ENCODE measurements at regions not wholly inside any gene's neighbourhood (a gene's known extent, or its start where the extent isn't known, plus 50 kb on each side); places are given as distances from the start of the nearest gene placed in this dataset.

- H3K27ac ChIP-seq (ENCODE audit: low read depth, low read length): no peak overlapping the region
- CTCF ChIA-PET: no interaction called here
- H3K4me3 ChIP-seq (ENCODE audit: low read depth, low read length): no peak overlapping the region
- POLR2A ChIA-PET: no interaction called here
- H3K27me3 ChIP-seq (ENCODE audit: control insufficient read depth, insufficient read depth, low read length): no peaks in the 10 kb centered on the region
- TF ChIP-seq, protein P1, sequence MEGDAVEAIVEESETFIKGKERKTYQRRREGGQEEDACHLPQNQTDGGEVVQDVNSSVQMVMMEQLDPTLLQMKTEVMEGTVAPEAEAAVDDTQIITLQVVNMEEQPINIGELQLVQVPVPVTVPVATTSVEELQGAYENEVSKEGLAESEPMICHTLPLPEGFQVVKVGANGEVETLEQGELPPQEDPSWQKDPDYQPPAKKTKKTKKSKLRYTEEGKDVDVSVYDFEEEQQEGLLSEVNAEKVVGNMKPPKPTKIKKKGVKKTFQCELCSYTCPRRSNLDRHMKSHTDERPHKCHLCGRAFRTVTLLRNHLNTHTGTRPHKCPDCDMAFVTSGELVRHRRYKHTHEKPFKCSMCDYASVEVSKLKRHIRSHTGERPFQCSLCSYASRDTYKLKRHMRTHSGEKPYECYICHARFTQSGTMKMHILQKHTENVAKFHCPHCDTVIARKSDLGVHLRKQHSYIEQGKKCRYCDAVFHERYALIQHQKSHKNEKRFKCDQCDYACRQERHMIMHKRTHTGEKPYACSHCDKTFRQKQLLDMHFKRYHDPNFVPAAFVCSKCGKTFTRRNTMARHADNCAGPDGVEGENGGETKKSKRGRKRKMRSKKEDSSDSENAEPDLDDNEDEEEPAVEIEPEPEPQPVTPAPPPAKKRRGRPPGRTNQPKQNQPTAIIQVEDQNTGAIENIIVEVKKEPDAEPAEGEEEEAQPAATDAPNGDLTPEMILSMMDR (IDR thresholded peaks at IDR 0.05; ENCODE audit: low read depth, low read length): no peak
- no peak for DNase-seq (ENCODE audit: low read depth, low spot score)
- H3K9me3 ChIP-seq (ENCODE audit: control insufficient read depth, insufficient read depth, low read length): no peaks in the 10 kb centered on the region
Observed at GRCh38 chr6:74320074-74320473, 624.1 kb downstream of the CD109 start.

DNA sequence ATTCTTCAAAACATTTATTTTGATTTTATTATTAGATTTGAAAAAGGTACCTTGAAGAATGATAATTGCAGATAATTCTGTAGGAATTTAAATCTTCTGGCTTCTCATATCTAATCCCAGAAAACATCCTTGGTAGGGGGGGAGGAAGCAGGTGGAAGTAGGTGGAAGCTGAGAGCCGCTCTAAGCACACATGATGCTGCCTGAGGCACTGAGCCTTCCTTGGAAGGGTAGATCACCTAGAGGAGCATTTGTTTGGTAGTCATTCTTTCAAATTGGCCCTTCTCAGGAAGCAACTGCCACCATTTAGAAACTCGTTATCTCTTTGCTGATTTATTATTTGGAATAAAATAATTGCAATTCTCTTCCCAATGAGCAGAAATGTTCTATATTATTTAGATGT lies 623.3 kb downstream of the CD109 start:
- TF ChIP-seq, protein P1 (IDR thresholded peaks at IDR 0.05; ENCODE audit: low read depth, low read length): no peak
- no peak overlapping the region for H3K4me3 ChIP-seq (ENCODE audit: low read depth, low read length)
- H3K27me3 ChIP-seq (ENCODE audit: control insufficient read depth, insufficient read depth, low read length): no peaks in the 10 kb centered on the region
- DNase-seq (ENCODE audit: low read depth, low spot score): no peak
- ChIA-PET POLR2A (no interaction called here), CTCF (interaction anchor here (0.6 to 1.4 kb wide), 2 partner anchors 45 to 889 kb away, joined by 3 to 5 read pairs; no protein-coding TSS in a partner anchor)
- no peak overlapping the region for H3K27ac ChIP-seq (ENCODE audit: low read depth, low read length)
- no peaks in the 10 kb centered on the region for H3K9me3 ChIP-seq (ENCODE audit: control insufficient read depth, insufficient read depth, low read length)

DNA sequence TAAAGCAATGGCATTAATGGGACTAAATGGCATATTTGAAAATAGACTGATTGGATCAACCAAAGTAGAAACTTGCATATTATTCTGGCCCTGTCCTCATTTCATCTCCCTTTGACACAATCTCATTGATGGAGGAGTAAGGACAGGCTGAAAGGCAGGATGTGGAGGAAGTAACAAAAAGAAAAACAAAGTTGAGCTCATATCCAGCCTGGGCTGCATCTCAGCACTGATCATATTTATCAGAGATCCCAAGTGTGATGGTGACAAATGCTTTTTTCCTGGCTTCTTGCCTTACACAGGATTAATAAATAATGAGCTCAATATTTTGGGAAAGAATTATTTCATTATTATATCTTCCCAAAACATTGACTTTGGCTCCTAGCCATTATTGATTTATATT lies 622.7 kb downstream of the CD109 start:
- POLR2A ChIA-PET: no interaction called here
- TF ChIP-seq, protein P1 (IDR thresholded peaks at IDR 0.05; ENCODE audit: low read depth, low read length): no peak
- Histone ChIP-seq H3K4me3 (ENCODE audit: low read depth, low read length) (no peak overlapping the region), H3K9me3 (ENCODE audit: control insufficient read depth, insufficient read depth, low read length) (no peaks in the 10 kb centered on the region), H3K27ac (ENCODE audit: low read depth, low read length) (no peak overlapping the region), H3K27me3 (ENCODE audit: control insufficient read depth, insufficient read depth, low read length) (no peaks in the 10 kb centered on the region)
- DNase-seq (ENCODE audit: low read depth, low spot score): no peak
- CTCF ChIA-PET: interaction anchor here (1.4 kb wide), 1 partner anchor 890 kb away, joined by 5 read pairs; no protein-coding TSS in a partner anchor

DNA sequence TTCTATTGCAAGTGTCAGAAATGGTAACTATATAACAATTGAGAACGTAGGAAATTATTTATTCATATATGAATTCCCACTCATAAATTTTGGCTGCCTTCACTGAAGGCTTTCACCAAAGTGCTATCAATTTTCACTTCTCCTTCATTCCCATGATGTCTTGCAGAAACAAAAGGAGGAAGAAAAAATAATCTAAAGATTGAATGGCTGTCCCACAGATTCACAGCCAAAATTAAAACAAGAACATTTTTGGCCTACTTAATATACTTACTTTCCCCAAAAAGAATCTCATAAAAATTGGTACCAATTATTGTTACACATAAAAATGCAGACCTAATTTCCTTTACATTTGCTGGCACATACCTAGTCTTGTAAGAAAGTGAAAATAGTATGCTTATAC lies 616.1 kb downstream of the CD109 start:
- H3K27me3 ChIP-seq (ENCODE audit: control insufficient read depth, insufficient read depth, low read length): no peaks in the 10 kb centered on the region
- no peaks in the 10 kb centered on the region for H3K9me3 ChIP-seq (ENCODE audit: control insufficient read depth, insufficient read depth, low read length)
- H3K4me3 ChIP-seq (ENCODE audit: low read depth, low read length): no peak overlapping the region
- DNase-seq (ENCODE audit: low read depth, low spot score): no peak
- CTCF ChIA-PET: no interaction called here
- TF ChIP-seq, protein P1 (IDR thresholded peaks at IDR 0.05; ENCODE audit: low read depth, low read length): no peak
- no peak overlapping the region for H3K27ac ChIP-seq (ENCODE audit: low read depth, low read length)
- POLR2A ChIA-PET: no interaction called here

- Histone ChIP-seq H3K27ac (ENCODE audit: low read depth, low read length) (no peak overlapping the region), H3K27me3 (ENCODE audit: control insufficient read depth, insufficient read depth, low read length) (no peaks in the 10 kb centered on the region), H3K4me3 (ENCODE audit: low read depth, low read length) (no peak overlapping the region), H3K9me3 (ENCODE audit: control insufficient read depth, insufficient read depth, low read length) (no peaks in the 10 kb centered on the region)
- POLR2A ChIA-PET: no interaction called here
- no peak for DNase-seq (ENCODE audit: low read depth, low spot score)
- TF ChIP-seq, protein P1 (IDR thresholded peaks at IDR 0.05; ENCODE audit: low read depth, low read length): no peak
- CTCF ChIA-PET: no interaction called here
Observed at GRCh38 chr6:74311431-74311830, 615.4 kb downstream of the CD109 start.

Data from AG04450 (cell line).